ENCODE measurements at regions not wholly inside any gene's neighbourhood (a gene's known extent, or its start where the extent isn't known, plus 50 kb on each side); places are given as distances from the start of the nearest gene placed in this dataset.

DNA sequence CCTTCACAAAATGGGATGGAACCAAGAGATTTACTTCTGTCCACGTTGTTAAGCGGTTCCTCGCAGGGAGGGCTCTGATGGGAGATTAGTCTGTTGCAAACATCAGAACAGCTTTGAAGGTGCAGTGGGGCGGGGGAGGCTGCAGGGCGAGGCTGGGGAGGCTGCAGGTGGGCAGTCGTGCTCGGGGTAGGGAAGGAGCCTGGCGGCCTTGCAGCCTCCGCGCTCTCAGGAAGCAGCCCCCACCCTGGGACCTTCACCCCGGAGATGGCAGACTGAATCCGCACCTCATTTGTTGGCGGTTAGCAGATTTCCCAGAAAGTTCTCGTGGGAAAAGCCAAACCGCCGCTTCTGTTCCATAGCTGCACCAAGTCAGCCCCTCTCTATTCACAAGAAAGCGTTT, 237.3 kb downstream of the BRD1 start:
- in situ Hi-C loops (cut with MboI; ENCODE audit: low sequenced_read_pairs): no loop called here

DNA sequence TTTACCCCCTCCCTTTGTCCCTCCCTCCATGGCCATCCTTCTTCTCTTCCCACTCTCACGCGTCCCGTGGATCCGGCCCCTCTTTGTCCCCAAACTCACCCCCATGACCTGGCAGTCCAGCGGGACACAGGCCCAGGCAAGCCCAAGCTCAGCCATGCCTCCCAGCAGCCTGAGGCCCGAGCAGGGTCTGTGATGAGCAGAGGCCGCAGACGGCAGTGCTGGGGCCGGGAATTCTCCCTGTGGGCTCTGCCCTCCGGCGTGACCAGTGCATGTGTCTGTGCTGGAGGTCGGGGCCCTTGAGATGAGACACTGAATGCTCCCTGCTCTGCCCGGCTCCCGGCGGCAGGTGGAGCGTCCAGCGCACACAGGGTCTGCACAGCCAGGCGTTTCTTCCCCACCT, 237.9 kb downstream of the BRD1 start:
- in situ Hi-C loops (cut with MboI; ENCODE audit: low sequenced_read_pairs): no loop called here

DNA sequence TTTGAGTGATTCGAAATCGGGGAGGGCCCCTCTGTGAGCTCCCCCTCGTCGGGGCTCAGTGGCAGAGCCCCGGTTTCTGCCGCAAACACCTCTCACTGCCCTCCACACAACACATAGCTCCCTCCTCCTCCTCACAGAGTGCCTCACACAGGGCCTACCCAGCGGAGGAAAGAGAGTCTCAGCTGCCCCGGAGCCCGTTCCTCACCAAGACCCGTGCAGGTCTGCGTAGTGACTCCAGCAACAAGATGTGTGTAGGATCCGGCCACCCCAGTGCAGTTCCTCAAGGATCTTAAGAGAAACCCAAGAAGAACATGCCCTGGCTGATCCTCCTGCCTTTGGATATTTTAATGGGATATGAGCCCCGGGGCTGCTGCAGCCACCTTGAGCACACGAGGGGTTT, 238.4 kb downstream of the BRD1 start:
- in situ Hi-C loops (cut with MboI; ENCODE audit: low sequenced_read_pairs): no loop called here

DNA sequence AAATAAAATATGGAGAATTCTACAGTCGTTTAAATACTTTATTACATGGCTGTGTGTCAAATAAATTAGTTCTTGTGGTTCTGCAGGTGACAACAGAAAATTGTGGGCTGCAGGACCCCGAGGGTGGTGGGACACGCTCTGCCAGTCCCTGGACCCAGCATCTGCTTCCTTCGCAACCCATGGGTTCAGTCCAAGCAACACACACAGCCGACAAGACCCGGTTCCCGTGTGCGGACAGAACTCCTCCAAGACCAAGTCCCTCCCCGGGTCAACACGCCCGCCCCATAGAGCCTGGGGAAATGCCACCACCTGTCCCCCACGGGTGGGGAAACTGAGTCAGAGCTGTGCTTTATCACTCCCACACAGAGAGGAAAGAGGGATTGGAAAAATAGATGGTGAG, 238.9 kb downstream of the BRD1 start:
- in situ Hi-C loops (cut with MboI; ENCODE audit: low sequenced_read_pairs): no loop called here

DNA sequence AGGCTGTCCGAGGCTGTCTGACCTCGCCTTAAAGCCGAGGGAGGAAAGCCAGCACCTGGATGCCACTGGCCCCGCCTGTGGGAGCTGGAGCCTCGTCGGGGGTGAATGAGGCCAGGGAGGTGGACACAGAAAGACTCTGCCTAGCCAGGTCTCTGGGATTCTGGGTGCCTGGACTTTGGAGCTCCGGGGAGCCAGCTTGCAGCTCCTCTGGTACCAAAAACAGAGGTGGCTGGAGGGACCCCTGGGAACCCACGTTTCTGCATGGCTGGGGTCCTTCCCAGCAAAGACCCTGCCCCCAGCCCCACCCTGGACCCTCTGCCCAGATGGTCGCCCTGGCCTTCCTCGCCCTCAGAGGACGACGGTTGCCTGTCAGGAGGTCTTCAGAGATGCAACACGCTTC, 239.7 kb downstream of the BRD1 start:
- in situ Hi-C loops (cut with MboI; ENCODE audit: low sequenced_read_pairs): no loop called here

DNA sequence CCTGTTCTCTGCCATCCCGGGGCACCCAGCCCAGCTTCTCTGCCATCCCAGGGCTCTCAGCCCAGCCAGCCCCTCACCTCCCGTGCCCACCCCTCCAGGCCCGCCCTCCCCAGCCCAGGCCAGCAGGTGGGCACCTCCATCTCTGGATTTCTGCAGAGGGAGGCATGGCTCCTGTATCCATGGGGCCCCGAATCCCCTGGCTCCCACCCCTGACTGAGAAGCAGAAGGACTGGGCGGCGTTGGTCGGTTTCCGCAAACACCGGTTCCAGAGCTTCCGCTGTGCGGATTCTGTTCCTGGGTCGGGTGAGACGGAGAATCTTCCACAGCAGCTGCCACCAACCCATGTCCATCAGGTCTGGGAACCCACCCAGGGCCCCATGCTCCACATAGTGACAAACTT, 240.3 kb downstream of the BRD1 start:
- in situ Hi-C loops (cut with MboI; ENCODE audit: low sequenced_read_pairs): no loop called here

GRCh38 chr22:49586873-49587272, 240.8 kb downstream of the BRD1 start:
- in situ Hi-C loops (cut with MboI; ENCODE audit: low sequenced_read_pairs): no loop called here

- in situ Hi-C loops (cut with MboI; ENCODE audit: low sequenced_read_pairs): no loop called here
Observed at GRCh38 chr22:49586244-49586748, 241.4 kb downstream of the BRD1 start.

DNA sequence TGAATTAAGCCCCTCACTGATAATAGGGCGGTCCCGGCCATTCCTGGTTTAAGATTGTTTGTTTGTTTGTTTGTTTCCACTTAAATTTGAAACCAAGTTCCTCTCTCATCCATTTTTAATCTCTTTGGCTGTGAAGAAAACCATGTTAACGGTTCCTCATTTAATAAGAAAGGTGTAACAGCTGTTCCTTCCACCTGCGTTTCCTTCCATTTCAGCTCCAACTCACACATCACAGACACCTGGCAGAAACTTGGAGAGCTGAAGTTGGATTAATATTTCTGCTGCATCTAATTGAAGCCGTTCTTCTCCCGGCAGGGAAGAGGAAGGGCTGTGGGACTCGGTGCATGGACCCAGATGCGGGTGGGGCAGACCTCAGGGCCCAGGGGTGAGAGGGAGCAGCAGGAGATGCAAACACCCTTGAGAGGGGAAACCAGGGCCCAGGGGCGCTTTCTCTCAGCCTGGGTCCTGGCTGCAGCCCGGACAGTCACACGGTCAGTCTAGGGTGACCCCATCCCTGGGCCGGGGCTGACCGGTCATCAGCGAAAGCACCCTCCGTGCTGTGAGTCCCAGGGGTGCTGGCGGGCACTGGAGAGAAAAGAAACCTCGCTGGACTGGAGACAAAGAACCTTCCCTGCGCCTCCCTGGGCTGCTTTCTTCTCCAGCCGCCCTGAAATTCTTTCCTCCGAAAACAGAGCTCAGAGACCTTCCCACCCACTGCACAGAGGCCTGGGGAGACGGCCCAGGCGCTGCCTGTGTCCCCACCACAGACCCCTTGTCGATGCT, 242.0 kb downstream of the BRD1 start:
- in situ Hi-C loops (cut with MboI; ENCODE audit: low sequenced_read_pairs): no loop called here

DNA sequence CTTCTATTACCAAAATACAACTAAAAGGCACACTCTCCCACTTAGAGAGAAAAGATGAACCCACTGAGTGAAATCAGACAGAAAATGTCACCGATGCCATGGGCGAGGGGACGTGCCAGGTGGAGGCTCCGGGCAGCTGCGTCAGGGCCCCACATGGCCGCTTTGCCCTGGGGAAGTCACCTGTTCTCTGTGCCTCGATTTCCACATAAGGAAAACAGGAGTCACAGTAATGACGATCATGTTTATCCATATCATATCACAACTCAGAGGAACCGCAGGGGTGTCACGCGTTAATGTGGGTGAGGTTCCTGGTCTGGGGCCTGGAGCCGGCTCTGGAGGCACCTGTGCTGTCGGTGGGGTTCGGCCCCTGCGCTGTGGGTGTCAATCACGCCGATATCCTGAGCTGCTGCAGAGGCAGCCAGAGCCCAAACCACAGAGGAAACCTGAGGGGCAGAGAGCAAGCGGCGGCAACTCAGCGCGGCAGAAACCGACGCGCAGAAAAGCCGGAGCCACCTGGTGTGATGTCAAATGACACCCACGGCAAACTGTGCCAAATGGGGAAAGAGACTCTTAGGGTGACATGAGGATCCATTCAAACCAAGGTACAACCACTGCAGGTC, 243.7 kb downstream of the BRD1 start:
- in situ Hi-C loops (cut with MboI; ENCODE audit: low sequenced_read_pairs): no loop called here

GRCh38 chr22:49583341-49583740, 244.3 kb downstream of the BRD1 start:
- in situ Hi-C loops (cut with MboI; ENCODE audit: low sequenced_read_pairs): no loop called here

DNA sequence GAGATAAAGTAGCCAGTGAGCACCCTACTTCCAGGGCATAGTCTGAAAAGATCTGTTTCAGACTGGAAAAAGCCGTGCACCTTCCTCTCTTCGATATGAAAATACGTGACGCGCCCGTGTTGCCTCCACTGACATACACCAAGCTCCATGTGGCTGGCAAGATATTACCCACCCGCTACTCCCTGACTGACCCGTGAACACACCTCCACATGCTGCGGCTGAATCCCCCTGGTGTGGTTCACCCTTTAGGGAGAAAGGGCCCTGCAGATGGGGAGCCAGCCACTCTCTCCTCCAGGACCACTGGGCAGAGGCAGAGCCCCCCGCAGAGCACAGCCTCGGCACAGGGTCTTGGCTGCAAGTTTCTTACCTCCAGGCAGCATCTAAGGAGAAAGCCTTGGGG, 245.0 kb downstream of the BRD1 start:
- in situ Hi-C loops (cut with MboI; ENCODE audit: low sequenced_read_pairs): no loop called here

DNA sequence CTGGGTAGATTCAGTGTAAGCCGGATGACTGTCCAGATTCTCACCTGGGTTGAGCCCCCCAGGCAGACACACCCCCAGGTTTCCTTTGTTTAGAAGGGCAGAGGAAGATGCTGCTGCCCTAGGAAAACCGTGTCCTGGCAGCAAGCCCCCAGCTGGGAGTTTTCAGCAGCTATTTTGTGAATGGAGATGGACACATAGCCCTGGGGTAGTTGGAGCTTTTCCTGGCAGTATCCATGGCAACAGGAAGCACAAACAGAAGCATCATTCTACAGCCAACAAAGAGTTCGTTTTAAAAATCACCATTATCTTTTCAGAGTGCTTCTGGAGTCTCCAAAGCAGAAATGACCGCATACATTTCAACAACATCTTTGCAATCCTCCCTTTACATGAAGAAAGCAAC, 245.5 kb downstream of the BRD1 start:
- in situ Hi-C loops (cut with MboI; ENCODE audit: low sequenced_read_pairs): no loop called here

DNA sequence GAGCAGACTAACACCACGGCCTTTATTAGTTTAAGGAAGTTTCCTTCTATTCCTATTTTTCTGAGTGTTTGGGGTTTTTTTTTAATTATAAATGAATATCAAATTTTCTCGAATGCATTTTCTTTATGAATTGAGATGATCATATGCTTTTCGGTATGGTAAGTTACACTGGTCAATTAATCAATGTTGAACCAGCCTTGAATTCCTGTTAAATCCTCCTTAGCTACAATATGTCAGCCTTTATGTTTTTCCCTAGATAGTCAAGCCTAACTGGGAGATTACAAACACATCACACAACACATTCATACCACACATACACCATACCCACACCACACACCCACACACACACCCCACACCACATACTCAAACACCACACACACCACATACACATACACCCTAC, 247.6 kb downstream of the BRD1 start:
- in situ Hi-C loops (cut with MboI; ENCODE audit: low sequenced_read_pairs): no loop called here

GRCh38 chr22:49577168-49578060, 250.3 kb downstream of the BRD1 start:
- in situ Hi-C loops (cut with MboI; ENCODE audit: low sequenced_read_pairs): no loop called here

- in situ Hi-C loops (cut with MboI; ENCODE audit: low sequenced_read_pairs): no loop called here
Observed at GRCh38 chr22:49576241-49577141, 251.2 kb downstream of the BRD1 start.

DNA sequence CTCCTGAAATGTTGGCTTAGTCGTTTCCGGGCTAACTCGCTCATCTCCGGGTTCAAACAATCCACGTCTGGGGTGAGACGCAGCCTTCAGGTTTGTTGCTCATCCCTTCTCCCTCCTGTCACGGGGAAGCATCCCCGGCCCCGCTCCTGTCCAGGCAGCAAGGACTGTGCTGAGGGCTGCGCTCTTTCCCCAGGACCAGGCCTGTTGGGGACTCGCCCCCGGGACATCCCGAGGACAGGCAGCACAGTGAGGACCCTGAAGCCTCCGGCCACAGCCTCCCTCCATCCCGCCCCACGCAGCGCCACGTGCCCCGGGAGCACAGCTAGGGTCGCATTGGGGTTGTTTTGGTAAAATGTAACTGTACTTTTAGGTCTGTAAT, 252.0 kb downstream of the BRD1 start:
- in situ Hi-C loops (cut with MboI; ENCODE audit: low sequenced_read_pairs): no loop called here

- in situ Hi-C loops (cut with MboI; ENCODE audit: low sequenced_read_pairs): no loop called here
Observed at GRCh38 chr22:49574881-49575702, 252.6 kb downstream of the BRD1 start.

DNA sequence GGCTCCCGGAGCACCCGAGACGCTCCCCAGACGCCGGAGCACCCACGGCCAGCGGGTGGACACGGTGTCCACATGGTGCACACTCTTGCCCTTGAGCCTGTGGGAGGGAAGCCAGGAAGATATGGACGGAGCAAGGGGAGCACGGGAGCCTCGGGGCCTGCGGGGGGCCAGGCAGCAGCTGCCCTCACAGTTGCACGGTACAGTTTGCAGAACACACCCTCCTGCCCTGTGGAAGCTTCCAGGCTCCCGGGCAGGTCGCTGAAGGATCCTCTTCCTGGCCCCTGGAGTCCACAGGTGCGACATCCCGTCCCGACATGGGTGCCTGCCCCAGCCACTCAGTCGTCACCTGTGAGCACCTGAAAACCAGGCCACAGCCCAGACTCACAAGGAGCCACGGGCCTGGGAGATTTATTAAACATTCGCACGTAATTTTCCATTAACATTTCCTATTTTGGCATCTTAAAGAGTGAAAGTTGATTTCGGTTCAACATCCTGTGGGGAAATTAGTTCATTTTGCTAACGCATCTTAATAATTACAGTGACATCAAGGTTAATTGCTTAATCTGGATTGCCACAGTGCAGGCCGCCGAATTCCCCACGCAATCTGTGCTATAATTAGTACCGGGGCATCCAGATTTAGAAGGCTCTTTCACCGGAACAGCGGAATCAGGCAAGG, 253.3 kb downstream of the BRD1 start:
- in situ Hi-C loops (cut with MboI; ENCODE audit: low sequenced_read_pairs): no loop called here
